ENCODE measurements at regions not wholly inside any gene's neighbourhood (a gene's known extent, or its start where the extent isn't known, plus 50 kb on each side); places are given as distances from the start of the nearest gene placed in this dataset.

- in situ Hi-C loops (cut with MboI) (no loop called here), intact Hi-C loops (cut with micrococcal nuclease; ENCODE audit: unreplicated experiment) (no loop called here)
- H3K9me3 ChIP-seq (replicated peaks; ENCODE audit: control insufficient read depth, insufficient read depth, low read length): no peaks in the 10 kb centered on the region
- DNase-seq (ENCODE audit: low read depth, low spot score): no peak
- ChIA-PET POLR2A (no interaction called here), RAD21 (ENCODE audit: unreplicated experiment) (no interaction called here), SMC1A (ENCODE audit: uncharacterized antibody, unreplicated experiment) (no interaction called here), CTCF (interaction anchor here (0.9 kb wide), 1 partner anchor 257 kb away, joined by 3 read pairs; no protein-coding TSS in a partner anchor)
- FAIRE-seq: no peak
- TF ChIP-seq SMAD5 (IDR thresholded peaks at IDR 0.05; ENCODE audit: low read depth) (no peak), CTCF (IDR thresholded peaks at IDR 0.05 in 2 of 3, conservative IDR thresholded peaks at IDR 0.05 in 1 of 3; ENCODE audit: control insufficient read depth in 2 of 3, extremely low read depth in 1 of 3, insufficient read depth in 1 of 3, low read depth in 3 of 3, low read length in 3 of 3) (no peak), STAT1 (conservative IDR thresholded peaks at IDR 0.05) (no peak)
- no peaks in the 10 kb centered on the region for H3K27me3 ChIP-seq (replicated peaks in 1 of 2; ENCODE audit: control insufficient read depth in 2 of 2, insufficient read depth in 2 of 2, low read length in 1 of 2)
- H2AFZ ChIP-seq (ENCODE audit: control insufficient read depth, low read depth, low read length): no peak overlapping the region
- no peak for ATAC-seq
- H3K36me3 ChIP-seq (ENCODE audit: control insufficient read depth in 2 of 2, insufficient read depth in 2 of 2, low read length in 1 of 2): no peaks in the 10 kb centered on the region
- BruUV-seq (replicated peaks): no TSS peak
- no peaks in the 10 kb centered on the region for H4K20me1 ChIP-seq (ENCODE audit: control insufficient read depth, insufficient read depth)
- H3K4me1 ChIP-seq (ENCODE audit: control insufficient read depth, insufficient read depth, low read length): no peaks in the 10 kb centered on the region
- H3K4me2 ChIP-seq (ENCODE audit: control insufficient read depth, insufficient read depth): no peak overlapping the region
- H3K79me2 ChIP-seq (ENCODE audit: control insufficient read depth, insufficient read depth, low read length): no peaks in the 10 kb centered on the region
- H3K4me3 ChIP-seq: no peak overlapping the region
- no peak overlapping the region for H3K27ac ChIP-seq (ENCODE audit: control insufficient read depth, insufficient read depth)
- no peak overlapping the region for H3K9ac ChIP-seq (ENCODE audit: control insufficient read depth, insufficient read depth, low read length)
Observed at GRCh38 chr2:41441958-41442357, 605.9 kb upstream of the PKDCC start.

GRCh38 chr2:41445865-41446264, 602.0 kb upstream of the PKDCC start:
- RAD21 ChIA-PET (ENCODE audit: unreplicated experiment): no interaction called here
- H3K4me1 ChIP-seq (ENCODE audit: control insufficient read depth, insufficient read depth, low read length): no peaks in the 10 kb centered on the region
- no peaks in the 10 kb centered on the region for H3K27me3 ChIP-seq (replicated peaks in 1 of 2; ENCODE audit: control insufficient read depth in 2 of 2, insufficient read depth in 2 of 2, low read length in 1 of 2)
- POLR2A ChIA-PET: no interaction called here
- no peaks in the 10 kb centered on the region for H3K36me3 ChIP-seq (ENCODE audit: control insufficient read depth in 2 of 2, insufficient read depth in 2 of 2, low read length in 1 of 2)
- WGBS (ENCODE audit: insufficient coverage, insufficient replicate concordance, low lambda C conversion rate, missing lambda C conversion rate): 8% methylated on average over 4 of the region's 4 CpGs
- no peak overlapping the region for H3K4me2 ChIP-seq (ENCODE audit: control insufficient read depth, insufficient read depth)
- no peak overlapping the region for H2AFZ ChIP-seq (ENCODE audit: control insufficient read depth, low read depth, low read length)
- intact Hi-C loops (cut with micrococcal nuclease; ENCODE audit: unreplicated experiment): no loop called here
- SMC1A ChIA-PET (ENCODE audit: uncharacterized antibody, unreplicated experiment): no interaction called here
- DNase-seq (ENCODE audit: low read depth, low spot score) (no peak), FAIRE-seq (no peak), ATAC-seq (no peak)
- in situ Hi-C loops (cut with MboI): no loop called here
- no peak overlapping the region for H3K9ac ChIP-seq (ENCODE audit: control insufficient read depth, insufficient read depth, low read length)
- no peak for TF ChIP-seq PKNOX1 (IDR thresholded peaks at IDR 0.05)
- H3K79me2 ChIP-seq (ENCODE audit: control insufficient read depth, insufficient read depth, low read length): no peaks in the 10 kb centered on the region
- no peaks in the 10 kb centered on the region for H4K20me1 ChIP-seq (ENCODE audit: control insufficient read depth, insufficient read depth)
- no peak overlapping the region for H3K4me3 ChIP-seq
- BruUV-seq (replicated peaks): no TSS peak
- H3K9me3 ChIP-seq (replicated peaks; ENCODE audit: control insufficient read depth, insufficient read depth, low read length): no peaks in the 10 kb centered on the region
- no peak overlapping the region for H3K27ac ChIP-seq (ENCODE audit: control insufficient read depth, insufficient read depth)
- CTCF ChIA-PET: no interaction called here

All from GM12878 (cell line).